IMR-90 (cell line): ENCODE measurements at regions not wholly inside any gene's neighbourhood (a gene's known extent, or its start where the extent isn't known, plus 50 kb on each side); places are given as distances from the start of the nearest gene placed in this dataset.

Source experiments
- ATAC-seq: fragments of 200-7000 bp; cut with Tn5 transposase; 2 replicates; pipeline ENCODE4 v1.9.1; 2020; ENCODE audit warnings: low read depth, mild to moderate bottlenecking, moderate library complexity
- BruUV-seq: library from RNA; stranded (reverse); fragments of 400-500 nt; replicated peaks from 2 replicates; lab custom pipeline; 2021; lab: Mats Ljungman, UMichigan
- CTCF ChIA-PET: fragments of 300-600 bp; formaldehyde crosslinking; extraction: SDS; loops from one replicate; lab custom pipeline; 2021; ENCODE audit warnings: antibody characterized with exemption; lab: Yijun Ruan, JAX
- POLR2A ChIA-PET: fragments of 300-600 bp; sonication (Branson Sonifier 250); formaldehyde crosslinking; loops from one replicate; lab custom pipeline; 2022; ENCODE audit warnings: antibody characterized with exemption; ENCODE audit not compliant: unreplicated experiment; lab: Charles Lee
- DNase-seq: peaks from one replicate; pipeline ENCODE4 v3.0.0; 2013
- H2AFZ ChIP-seq: replicated peaks from 2 replicates; pipeline ENCODE3; 2013; ENCODE audit warnings: low read length, mild to moderate bottlenecking; ENCODE audit not compliant: poor library complexity
- H2AK5ac ChIP-seq: 2 replicates; pipeline ENCODE4 v1.6.1; 2013; ENCODE audit warnings: low read depth, low read length, inconsistent platforms
- H2AK9ac ChIP-seq: replicated peaks from 2 replicates; pipeline ENCODE3; 2013; ENCODE audit warnings: mild to moderate bottlenecking, low read depth, low read length, moderate library complexity; ENCODE audit not compliant: poor library complexity
- H2BK120ac ChIP-seq: 2 replicates; pipeline ENCODE4 v1.6.1; 2013; ENCODE audit warnings: low read depth, low read length, inconsistent platforms
- H2BK15ac ChIP-seq: 3 replicates; pipeline ENCODE4 v1.6.1; 2013; ENCODE audit warnings: low read depth, low read length, inconsistent platforms
- H2BK20ac ChIP-seq: 2 replicates; pipeline ENCODE4 v1.6.1; 2013; ENCODE audit warnings: low read depth, mild to moderate bottlenecking, inconsistent platforms, low read length, moderate library complexity
- H2BK5ac ChIP-seq: 2 replicates; pipeline ENCODE4 v1.6.1; 2013; ENCODE audit warnings: mild to moderate bottlenecking, low read depth, low read length, inconsistent platforms; ENCODE audit not compliant: poor library complexity, severe bottlenecking
- H3K14ac ChIP-seq: replicated peaks from 2 replicates; pipeline ENCODE4 v1.6.1; 2013; ENCODE audit warnings: low read depth, low read length, inconsistent platforms
- H3K18ac ChIP-seq: 2 replicates; pipeline ENCODE4 v1.6.1; 2013; ENCODE audit warnings: low read depth, low read length, control low read depth
- H3K23ac ChIP-seq: 2 replicates; pipeline ENCODE4 v1.6.1; 2013; ENCODE audit warnings: low read depth, low read length, inconsistent platforms
- H3K27ac ChIP-seq: 2 replicates; pipeline ENCODE4 v1.5.1; 2013; ENCODE audit warnings: mild to moderate bottlenecking, control low read depth, low read length; ENCODE audit not compliant: insufficient read depth
- H3K27me3 ChIP-seq: 2 replicates; pipeline ENCODE4 v1.6.1; 2013; ENCODE audit warnings: low read length; ENCODE audit not compliant: control insufficient read depth, insufficient read depth
- H3K36me3 ChIP-seq: 2 replicates; pipeline ENCODE4 v1.6.1; 2013; ENCODE audit warnings: low read length, mixed read lengths; ENCODE audit not compliant: control insufficient read depth, insufficient read depth
- H3K4ac ChIP-seq: 2 replicates; pipeline ENCODE4 v1.6.1; 2013; ENCODE audit warnings: low read depth, low read length, inconsistent platforms
- H3K4me1 ChIP-seq: 2 replicates; pipeline ENCODE4 v1.6.1; 2013; ENCODE audit warnings: low read length, mixed read lengths; ENCODE audit not compliant: control insufficient read depth, insufficient read depth
- H3K4me2 ChIP-seq: 2 replicates; pipeline ENCODE4 v1.6.1; 2013; ENCODE audit warnings: low read depth, mild to moderate bottlenecking, control low read depth, low read length, moderate library complexity
- H3K4me3 ChIP-seq: 2 replicates; pipeline ENCODE4 v1.5.1; 2013; ENCODE audit warnings: low read depth, mild to moderate bottlenecking, control low read depth, low read length, moderate library complexity; ENCODE audit not compliant: insufficient read depth
- H3K56ac ChIP-seq: 2 replicates; pipeline ENCODE4 v1.6.1; 2013; ENCODE audit warnings: low read length, inconsistent platforms; ENCODE audit not compliant: insufficient read depth; ENCODE audit errors: extremely low read depth
- H3K79me1 ChIP-seq, 2 experiments: 2 replicates each; pipeline ENCODE4 v1.6.1; 2013; ENCODE audit warnings: low read length in 2 of 2, inconsistent platforms in 1 of 2, low read depth in 1 of 2
- H3K9ac ChIP-seq: 2 replicates; pipeline ENCODE4 v1.6.1; 2013; ENCODE audit warnings: low read depth, low read length, control low read depth
- H3K9me1 ChIP-seq: 2 replicates; pipeline ENCODE4 v1.6.1; 2013; ENCODE audit warnings: low read length, inconsistent platforms; ENCODE audit not compliant: insufficient read depth
- H3K9me3 ChIP-seq: 2 replicates; pipeline ENCODE4 v1.6.1; 2013; ENCODE audit warnings: low read length; ENCODE audit not compliant: control insufficient read depth, insufficient read depth
- H4K20me1 ChIP-seq: 2 replicates; pipeline ENCODE4 v1.6.1; 2013; ENCODE audit warnings: low read length, inconsistent platforms; ENCODE audit not compliant: insufficient read depth
- H4K5ac ChIP-seq: 2 replicates; pipeline ENCODE4 v1.6.1; 2013; ENCODE audit warnings: mild to moderate bottlenecking, low read depth, low read length, control low read depth
- H4K8ac ChIP-seq, 2 experiments: 2 replicates each; pipeline ENCODE4 v1.6.1; 2013; ENCODE audit warnings: low read depth in 2 of 2, low read length in 2 of 2, control low read depth in 1 of 2, inconsistent platforms in 1 of 2
- H4K91ac ChIP-seq: 2 replicates; pipeline ENCODE4 v1.6.1; 2013; ENCODE audit warnings: low read depth, low read length, inconsistent platforms; ENCODE audit not compliant: insufficient read depth
- BHLHE40 ChIP-seq: fragments of 150-350 bp; IDR thresholded peaks from 2 replicates; pipeline ENCODE4 v1.6.1; 2016; ENCODE audit warnings: mild to moderate bottlenecking, low read depth, low read length
- CEBPB ChIP-seq: IDR thresholded peaks from 2 replicates; pipeline ENCODE4 v1.6.1; 2012; ENCODE audit warnings: low read depth, low read length, improper control_type of control experiment
- CHD1 ChIP-seq: IDR thresholded peaks from 2 replicates; pipeline ENCODE4 v1.6.1; 2012; ENCODE audit warnings: low read depth, low read length, improper control_type of control experiment
- FOS ChIP-seq: fragments of 150-350 bp; IDR thresholded peaks from 2 replicates; pipeline ENCODE4 v1.6.1; 2016; ENCODE audit warnings: low read depth, low read length
- MAFK ChIP-seq: IDR thresholded peaks from 2 replicates; pipeline ENCODE4 v1.6.1; 2012; ENCODE audit warnings: low read depth, low read length, improper control_type of control experiment
- MAZ ChIP-seq: IDR thresholded peaks from 2 replicates; pipeline ENCODE4 v1.6.1; 2012; ENCODE audit warnings: low read depth, mild to moderate bottlenecking, low read length, improper control_type of control experiment, moderate library complexity, borderline replicate concordance
- MXI1 ChIP-seq: IDR thresholded peaks from 2 replicates; pipeline ENCODE4 v1.6.1; 2012; ENCODE audit warnings: low read depth, mild to moderate bottlenecking, low read length, moderate library complexity, borderline replicate concordance
- NFE2L2 ChIP-seq: fragments of 150-350 bp; IDR thresholded peaks from 2 replicates; pipeline ENCODE4 v1.6.1; 2016; ENCODE audit warnings: low read depth, mild to moderate bottlenecking, low read length
- POLR2A ChIP-seq: IDR thresholded peaks from 2 replicates; pipeline ENCODE4 v1.6.1; 2012; ENCODE audit warnings: mild to moderate bottlenecking, low read depth, low read length
- RAD21 ChIP-seq: IDR thresholded peaks from 2 replicates; pipeline ENCODE4 v1.6.1; 2012; ENCODE audit warnings: low read length, improper control_type of control experiment
- RCOR1 ChIP-seq: IDR thresholded peaks from 2 replicates; pipeline ENCODE4 v1.6.1; 2012; ENCODE audit warnings: mild to moderate bottlenecking, low read length, improper control_type of control experiment; ENCODE audit not compliant: insufficient replicate concordance
- RFX5 ChIP-seq: IDR thresholded peaks from 2 replicates; pipeline ENCODE4 v1.8.0; 2012; ENCODE audit warnings: low read depth, mild to moderate bottlenecking, low read length, moderate library complexity
- SMC3 ChIP-seq: fragments of 150-350 bp; IDR thresholded peaks from 2 replicates; pipeline ENCODE4 v1.6.1; 2016; ENCODE audit warnings: low read depth, mild to moderate bottlenecking, antibody characterized with exemption, low read length, moderate library complexity
- WGBS, 2 experiments: methylation state at CpG; one replicate each; pipeline versions ENCODE4 v1.1.5 to v1.1.7; 2013; ENCODE audit warnings: missing lambda C conversion rate in 2 of 2; ENCODE audit not compliant: insufficient read length in 1 of 2; ENCODE audit errors: extremely low coverage in 2 of 2; 5-methylcytosine and 5-hydroxymethylcytosine counted together
- dilution Hi-C: fragments of 300-500 bp; cut with HindIII; formaldehyde crosslinking; loops from one replicate; pipeline ENCODE4 v1.14.3; 2018; ENCODE audit warnings: low sequenced_read_pairs; ENCODE audit not compliant: unreplicated experiment
- in situ Hi-C: fragments of 300-500 bp; cut with MboI; formaldehyde crosslinking; loops from 3 replicates; pipeline ENCODE4 v1.14.3; 2019; ENCODE audit warnings: low sequenced_read_pairs, inconsistent platforms, mixed read lengths
- intact Hi-C: fragments of 100-400 bp; cut with micrococcal nuclease; formaldehyde crosslinking; loops from 2 replicates; pipeline ENCODE4 v1.10.0; 2022
- TF ChIP-seq, protein P1 (sequence below): fragments of 150-350 bp; IDR thresholded peaks from 2 replicates; pipeline ENCODE4 v1.6.1; 2016; ENCODE audit warnings: low read depth, mild to moderate bottlenecking, low read length, moderate library complexity, borderline replicate concordance
- TF ChIP-seq, protein P2 (sequence below): fragments of 150-350 bp; IDR thresholded peaks from 2 replicates; pipeline ENCODE4 v1.6.1; 2017; ENCODE audit warnings: mild to moderate bottlenecking, antibody characterized with exemption, low read length, low read depth
- TF ChIP-seq, protein P3 (sequence below): conservative IDR thresholded peaks from 2 replicates; pipeline ENCODE4 v1.5.1; 2012; ENCODE audit warnings: mild to moderate bottlenecking, low read depth, low read length, improper control_type of control experiment

DNA sequence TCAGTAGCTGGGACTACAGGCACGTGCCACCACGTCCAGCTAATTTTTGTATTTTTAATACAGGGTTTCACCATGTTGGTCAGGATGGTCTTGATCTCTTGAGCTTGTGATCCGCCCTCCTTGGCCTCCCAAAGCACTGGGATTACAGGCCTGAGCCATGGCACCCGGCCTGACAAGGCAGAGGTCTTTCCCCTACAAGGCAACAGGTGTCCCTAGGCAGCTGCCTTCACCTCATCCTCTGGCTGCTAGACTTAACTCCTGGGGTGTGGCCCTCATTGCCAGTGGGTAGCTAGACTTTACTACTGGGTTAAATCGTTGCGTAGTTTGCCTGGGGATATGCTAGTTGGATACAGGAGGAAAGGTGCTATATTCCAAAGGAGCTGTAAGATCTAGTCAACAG is 81.4 kb downstream of the CHRD start:
- H3K9me1 ChIP-seq, result no peaks in the 10 kb centered on the region
- in situ Hi-C loops (no loop called here), dilution Hi-C loops (no loop called here), intact Hi-C loops (no loop called here)
- ATAC-seq (no peak), DNase-seq (no peak)
- no peak overlapping the region for H3K4me3 ChIP-seq
- 58% methylated on average over 2 of the region's 6 CpGs; no CpG with 5 or more reads in 1 of the 2 experiments for WGBS, 2 experiments
- H2AK9ac ChIP-seq, result no peak overlapping the region
- no peak overlapping the region for H2AFZ ChIP-seq
- no peak overlapping the region for H4K91ac ChIP-seq
- ChIA-PET POLR2A (no interaction called here), CTCF (no interaction called here)
- no peak overlapping the region for H3K4me2 ChIP-seq
- no peak overlapping the region for H3K27ac ChIP-seq
- H2AK5ac ChIP-seq, result no peak overlapping the region
- H3K9me3 ChIP-seq, result no peaks in the 10 kb centered on the region
- no peaks in the 10 kb centered on the region for H4K20me1 ChIP-seq
- no peaks in the 10 kb centered on the region for H3K79me1 ChIP-seq
- no peak overlapping the region for H3K23ac ChIP-seq
- no peak overlapping the region for H3K4ac ChIP-seq
- H3K14ac ChIP-seq, result no peak overlapping the region
- H3K4me1 ChIP-seq, result peaks cover 6% of the 10 kb centered on the region; the same call in 1 of the 2 replicates
- H2BK15ac ChIP-seq, result no peak overlapping the region
- no TSS peak for BruUV-seq
- H2BK120ac ChIP-seq, result no peak overlapping the region
- no peak overlapping the region for H3K56ac ChIP-seq
- H3K9ac ChIP-seq, result no peak overlapping the region
- no peak overlapping the region for H2BK20ac ChIP-seq
- no peak overlapping the region for H4K8ac ChIP-seq
- H2BK5ac ChIP-seq, result no peak overlapping the region
- no peak overlapping the region for H3K18ac ChIP-seq
- no peaks in the 10 kb centered on the region for H3K36me3 ChIP-seq
- H4K5ac ChIP-seq, result no peak overlapping the region
- H3K27me3 ChIP-seq, result peaks cover 8% of the 10 kb centered on the region
- TF ChIP-seq CHD1 (no peak), MAZ (no peak), MAFK (no peak), BHLHE40 (no peak), RCOR1 (no peak), POLR2A (no peak), NFE2L2 (no peak), FOS (no peak), SMC3 (no peak), MXI1 (no peak), RAD21 (no peak), RFX5 (no peak), CEBPB (no peak)
- TF ChIP-seq, protein P1, sequence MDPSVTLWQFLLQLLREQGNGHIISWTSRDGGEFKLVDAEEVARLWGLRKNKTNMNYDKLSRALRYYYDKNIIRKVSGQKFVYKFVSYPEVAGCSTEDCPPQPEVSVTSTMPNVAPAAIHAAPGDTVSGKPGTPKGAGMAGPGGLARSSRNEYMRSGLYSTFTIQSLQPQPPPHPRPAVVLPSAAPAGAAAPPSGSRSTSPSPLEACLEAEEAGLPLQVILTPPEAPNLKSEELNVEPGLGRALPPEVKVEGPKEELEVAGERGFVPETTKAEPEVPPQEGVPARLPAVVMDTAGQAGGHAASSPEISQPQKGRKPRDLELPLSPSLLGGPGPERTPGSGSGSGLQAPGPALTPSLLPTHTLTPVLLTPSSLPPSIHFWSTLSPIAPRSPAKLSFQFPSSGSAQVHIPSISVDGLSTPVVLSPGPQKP, result no peak
- TF ChIP-seq, protein P2, sequence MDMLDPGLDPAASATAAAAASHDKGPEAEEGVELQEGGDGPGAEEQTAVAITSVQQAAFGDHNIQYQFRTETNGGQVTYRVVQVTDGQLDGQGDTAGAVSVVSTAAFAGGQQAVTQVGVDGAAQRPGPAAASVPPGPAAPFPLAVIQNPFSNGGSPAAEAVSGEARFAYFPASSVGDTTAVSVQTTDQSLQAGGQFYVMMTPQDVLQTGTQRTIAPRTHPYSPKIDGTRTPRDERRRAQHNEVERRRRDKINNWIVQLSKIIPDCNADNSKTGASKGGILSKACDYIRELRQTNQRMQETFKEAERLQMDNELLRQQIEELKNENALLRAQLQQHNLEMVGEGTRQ, result no peak
- TF ChIP-seq, protein P3, sequence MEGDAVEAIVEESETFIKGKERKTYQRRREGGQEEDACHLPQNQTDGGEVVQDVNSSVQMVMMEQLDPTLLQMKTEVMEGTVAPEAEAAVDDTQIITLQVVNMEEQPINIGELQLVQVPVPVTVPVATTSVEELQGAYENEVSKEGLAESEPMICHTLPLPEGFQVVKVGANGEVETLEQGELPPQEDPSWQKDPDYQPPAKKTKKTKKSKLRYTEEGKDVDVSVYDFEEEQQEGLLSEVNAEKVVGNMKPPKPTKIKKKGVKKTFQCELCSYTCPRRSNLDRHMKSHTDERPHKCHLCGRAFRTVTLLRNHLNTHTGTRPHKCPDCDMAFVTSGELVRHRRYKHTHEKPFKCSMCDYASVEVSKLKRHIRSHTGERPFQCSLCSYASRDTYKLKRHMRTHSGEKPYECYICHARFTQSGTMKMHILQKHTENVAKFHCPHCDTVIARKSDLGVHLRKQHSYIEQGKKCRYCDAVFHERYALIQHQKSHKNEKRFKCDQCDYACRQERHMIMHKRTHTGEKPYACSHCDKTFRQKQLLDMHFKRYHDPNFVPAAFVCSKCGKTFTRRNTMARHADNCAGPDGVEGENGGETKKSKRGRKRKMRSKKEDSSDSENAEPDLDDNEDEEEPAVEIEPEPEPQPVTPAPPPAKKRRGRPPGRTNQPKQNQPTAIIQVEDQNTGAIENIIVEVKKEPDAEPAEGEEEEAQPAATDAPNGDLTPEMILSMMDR, result no peak
